SU-DHL-6 (cell line): ENCODE measurements at regions not wholly inside any gene's neighbourhood (a gene's known extent, or its start where the extent isn't known, plus 50 kb on each side); places are given as distances from the start of the nearest gene placed in this dataset.

Experiments used
- H2AFZ ChIP-seq: fragments of 200-600 bp; sonication (generic); 2 replicates; pipeline ENCODE4 v1.6.1; 2014; ENCODE audit warnings: low read depth, mild to moderate bottlenecking, moderate library complexity, mixed read lengths, antibody characterized with exemption, low read length; ENCODE audit not compliant: severe bottlenecking
- H3F3A ChIP-seq: fragments of 200-600 bp; shearing (Covaris generic); 2 replicates; pipeline ENCODE4 v1.6.0; 2016; ENCODE audit warnings: antibody characterized with exemption, mild to moderate bottlenecking; ENCODE audit not compliant: insufficient read depth
- H3K27ac ChIP-seq: fragments of 200-600 bp; sonication (generic); 2 replicates; pipeline ENCODE4 v1.5.1; 2016; ENCODE audit warnings: low read depth, mild to moderate bottlenecking, low read length, moderate library complexity, mixed read lengths
- H3K27me3 ChIP-seq: fragments of 200-600 bp; sonication (generic), shearing (Covaris generic); 2 replicates; pipeline ENCODE4 v1.6.0; 2014; ENCODE audit warnings: mild to moderate bottlenecking, low read length
- H3K36me3 ChIP-seq: fragments of 200-600 bp; sonication (generic); 2 replicates; pipeline ENCODE4 v1.6.1; 2014; ENCODE audit warnings: mild to moderate bottlenecking, low read length, mixed read lengths
- H3K4me2 ChIP-seq: fragments of 300-600, 200-600 bp; shearing (Covaris generic), sonication (generic); 2 replicates; pipeline ENCODE4 v1.6.0; 2014; ENCODE audit warnings: low read length, low read depth, mild to moderate bottlenecking; ENCODE audit not compliant: poor library complexity, severe bottlenecking
- H3K4me3 ChIP-seq: fragments of 200-600 bp; sonication (generic); 2 replicates; pipeline ENCODE4 v1.5.1; 2014; ENCODE audit warnings: antibody characterized with exemption, low read length, mild to moderate bottlenecking, mixed read lengths; ENCODE audit not compliant: insufficient read depth, poor library complexity, severe bottlenecking
- H3K79me2 ChIP-seq: fragments of 200-600 bp; sonication (generic); 2 replicates; pipeline ENCODE4 v1.6.1; 2014; ENCODE audit warnings: mild to moderate bottlenecking, low read length, moderate library complexity; ENCODE audit not compliant: insufficient read depth
- H3K9ac ChIP-seq: fragments of 200-600 bp; sonication (generic); 2 replicates; pipeline ENCODE4 v1.7.0; 2014; ENCODE audit warnings: mild to moderate bottlenecking, low read length
- H3K9me2 ChIP-seq: fragments of 200-600 bp; sonication (generic); replicated peaks from 2 replicates; pipeline ENCODE4 v1.6.1; 2014; ENCODE audit warnings: low read length; ENCODE audit not compliant: insufficient read depth
- H3K9me3 ChIP-seq: fragments of 200-600 bp; sonication (generic); 2 replicates; pipeline ENCODE4 v1.6.1; 2014; ENCODE audit warnings: low read length, mixed read lengths; ENCODE audit not compliant: insufficient read depth
- H4K20me1 ChIP-seq: fragments of 200-600 bp; sonication (generic); 2 replicates; pipeline ENCODE4 v1.6.1; 2014; ENCODE audit warnings: low read depth, mild to moderate bottlenecking, antibody characterized with exemption, low read length, moderate library complexity, mixed read lengths
- CTCF ChIP-seq: fragments of 200-600 bp; sonication (generic); IDR thresholded peaks from one replicate; pipeline ENCODE4 v1.5.1; 2017; ENCODE audit warnings: antibody characterized with exemption, mild to moderate bottlenecking, low read length, moderate library complexity; ENCODE audit not compliant: insufficient read depth, poor library complexity, severe bottlenecking
- EZH2phosphoT487 ChIP-seq: fragments of 200-600 bp; sonication (generic), shearing (Covaris generic); conservative IDR thresholded peaks from 2 replicates; pipeline ENCODE4 v1.6.1; 2018; ENCODE audit warnings: mild to moderate bottlenecking, antibody characterized with exemption, low read length, moderate library complexity, mixed read lengths

GRCh38 chr10:77702166-77702565 is 64.6 kb upstream of the KCNMA1 start:
- H3K36me3 ChIP-seq, result no peaks in the 10 kb centered on the region
- H3K9ac ChIP-seq, result no peak overlapping the region
- H3K27me3 ChIP-seq, result no peaks in the 10 kb centered on the region
- no peak overlapping the region for H3K27ac ChIP-seq
- H3K9me2 ChIP-seq, result no peaks in the 10 kb centered on the region
- no peaks in the 10 kb centered on the region for H3F3A ChIP-seq
- H3K9me3 ChIP-seq, result no peaks in the 10 kb centered on the region
- H2AFZ ChIP-seq, result no peak overlapping the region
- H3K4me2 ChIP-seq, result no peak overlapping the region
- no peak overlapping the region for H3K4me3 ChIP-seq
- no peaks in the 10 kb centered on the region for H3K79me2 ChIP-seq
- H4K20me1 ChIP-seq, result no peaks in the 10 kb centered on the region
- TF ChIP-seq EZH2phosphoT487 (no peak), CTCF (no peak)

- Histone ChIP-seq H3K9me3 (no peaks in the 10 kb centered on the region), H3F3A (no peaks in the 10 kb centered on the region), H2AFZ (no peak overlapping the region), H3K79me2 (no peaks in the 10 kb centered on the region), H3K4me2 (no peak overlapping the region), H3K27ac (no peak overlapping the region), H3K36me3 (no peaks in the 10 kb centered on the region), H3K4me3 (no peak overlapping the region), H4K20me1 (no peaks in the 10 kb centered on the region), H3K9ac (no peak overlapping the region), H3K9me2 (no peaks in the 10 kb centered on the region), H3K27me3 (no peaks in the 10 kb centered on the region)
- no peak for TF ChIP-seq CTCF
- TF ChIP-seq EZH2phosphoT487, result no peak
These were observed 62.5 kb upstream of the KCNMA1 start for GRCh38 chr10:77700086-77700485.

GRCh38 chr10:77699080-77699645 is 61.6 kb upstream of the KCNMA1 start:
- H3K9ac ChIP-seq, result no peak overlapping the region
- H3K4me2 ChIP-seq, result peak overlapping the region; percentile 52
- H3K27ac ChIP-seq, result no peak overlapping the region
- H3F3A ChIP-seq, result no peaks in the 10 kb centered on the region
- H3K9me2 ChIP-seq, result no peaks in the 10 kb centered on the region
- H3K36me3 ChIP-seq, result no peaks in the 10 kb centered on the region
- no peak overlapping the region for H3K4me3 ChIP-seq
- no peaks in the 10 kb centered on the region for H3K79me2 ChIP-seq
- H4K20me1 ChIP-seq, result no peaks in the 10 kb centered on the region
- H2AFZ ChIP-seq, result no peak overlapping the region
- H3K9me3 ChIP-seq, result no peaks in the 10 kb centered on the region
- TF ChIP-seq EZH2phosphoT487 (no peak), CTCF (no peak)
- no peaks in the 10 kb centered on the region for H3K27me3 ChIP-seq
